ENCODE measurements at regions not wholly inside any gene's neighbourhood (a gene's known extent, or its start where the extent isn't known, plus 50 kb on each side); places are given as distances from the start of the nearest gene placed in this dataset.

- TF ChIP-seq POLR2AphosphoS5 (IDR thresholded peaks at IDR 0.05; ENCODE audit: borderline replicate concordance, low read depth, low read length), result no peak
- TF ChIP-seq EZH2 (IDR thresholded peaks at IDR 0.05), result no peak
- peak; percentile 50 for TF ChIP-seq FOXP2 (optimal IDR thresholded peaks at IDR 0.05; ENCODE audit: control extremely low read depth, extremely low read length, insufficient read depth)
These were observed 242.6 kb upstream of the TCF4 start for GRCh38 chr18:55830544-55830943.

Data from SK-N-MC (cell line).